ENCODE measurements at regions not wholly inside any gene's neighbourhood (a gene's known extent, or its start where the extent isn't known, plus 50 kb on each side); places are given as distances from the start of the nearest gene placed in this dataset.
"Not testable (repeated sequence)": the region's sequence is repeated elsewhere in the genome, so short reads cannot be mapped to it uniquely, and the experiment has no call there.

GRCh38 chr4:162782778-162783525, 383.7 kb downstream of the NAF1 start:
- no peak for ATAC-seq
- intact Hi-C loops (cut with micrococcal nuclease): no loop called here
- DNase-seq: no peak

DNA sequence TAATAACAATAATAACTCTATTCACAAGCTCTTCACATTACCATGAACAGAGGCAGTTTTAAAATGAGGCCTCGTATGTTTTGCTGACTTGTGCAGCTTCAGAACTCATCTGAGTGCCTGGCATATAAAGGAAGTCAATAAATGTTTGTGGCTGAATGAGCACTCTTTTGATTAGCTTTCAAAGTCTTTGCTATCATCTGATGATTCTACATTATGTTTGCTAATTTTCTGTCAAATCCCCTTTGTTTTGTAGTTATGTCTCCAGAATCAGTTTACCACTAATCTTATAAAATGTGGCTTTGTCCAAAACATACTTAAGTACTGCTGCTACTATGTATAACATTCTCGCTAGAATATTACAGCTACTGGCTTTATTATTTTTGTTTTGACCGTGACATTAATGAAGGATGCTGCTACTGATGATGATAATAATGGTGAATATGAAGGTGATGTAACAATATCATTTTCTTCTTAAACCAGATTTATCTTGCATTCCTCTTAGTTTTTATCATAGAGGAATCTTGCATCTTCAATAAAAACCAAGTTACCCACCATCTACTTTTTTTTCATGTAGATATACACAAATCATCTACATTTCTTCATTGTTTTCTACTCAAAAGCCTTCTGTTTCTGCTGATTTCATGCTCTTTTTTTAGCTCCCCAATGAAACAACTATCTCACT, 384.5 kb downstream of the NAF1 start:
- no peak for ATAC-seq
- DNase-seq: no peak
- intact Hi-C loops (cut with micrococcal nuclease): no loop called here

DNA sequence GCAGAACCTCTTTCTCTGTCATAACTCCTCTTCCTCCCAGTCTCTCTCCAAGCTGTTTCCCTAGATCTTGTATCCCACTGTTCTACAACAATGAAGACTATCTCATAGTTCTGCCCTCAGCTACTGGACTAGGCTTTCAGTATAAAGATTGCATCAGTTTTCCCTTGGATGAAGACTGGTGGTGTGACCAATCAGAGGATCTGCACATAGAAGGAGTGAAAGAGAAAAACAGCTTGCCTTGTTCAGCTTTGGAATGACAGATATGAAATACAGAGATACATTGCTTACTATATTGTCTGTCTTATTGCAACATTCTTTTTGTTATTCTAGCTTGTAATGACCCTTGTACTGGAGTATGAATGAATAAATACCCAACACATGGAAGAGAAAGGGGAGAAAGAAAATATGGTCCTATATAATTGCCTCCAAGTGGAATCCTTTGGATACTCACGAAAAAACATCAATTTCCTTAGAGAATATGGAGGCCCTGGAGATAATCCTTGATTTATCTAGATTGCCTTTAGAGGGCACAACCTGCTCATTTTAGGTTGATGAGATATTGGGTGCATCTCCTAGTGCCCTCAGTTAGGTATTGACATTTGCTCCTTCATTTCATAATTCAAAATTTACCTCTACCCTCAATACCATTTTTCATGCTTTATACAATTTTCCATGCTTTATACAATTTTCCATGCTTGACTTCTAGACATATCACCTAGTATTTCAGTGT, 395.8 kb downstream of the NAF1 start:
- intact Hi-C loops (cut with micrococcal nuclease): no loop called here
- ATAC-seq (no peak), DNase-seq (no peak)

GRCh38 chr4:162767083-162767482, 399.6 kb downstream of the NAF1 start:
- DNase-seq (no peak), ATAC-seq (no peak)
- intact Hi-C loops (cut with micrococcal nuclease): no loop called here

DNA sequence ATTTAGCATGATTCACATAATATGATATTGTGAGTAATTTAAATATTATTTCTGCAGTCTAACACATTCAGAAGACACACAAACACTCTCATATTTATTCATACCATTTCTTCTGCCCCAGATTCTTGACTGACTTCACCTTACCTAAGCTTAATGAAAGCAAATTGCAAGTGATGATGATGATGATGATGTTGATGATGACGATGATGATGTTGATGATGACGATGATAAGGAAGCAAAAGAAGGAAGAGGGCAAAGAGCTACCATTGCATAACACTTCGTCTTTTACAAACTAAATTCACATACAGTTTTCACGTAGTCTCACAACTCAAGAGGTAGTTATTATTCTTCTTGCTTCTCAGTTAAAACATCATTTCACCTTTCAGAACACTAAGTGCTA, 404.7 kb downstream of the NAF1 start:
- ATAC-seq: no peak
- DNase-seq: no peak
- intact Hi-C loops (cut with micrococcal nuclease): no loop called here

DNA sequence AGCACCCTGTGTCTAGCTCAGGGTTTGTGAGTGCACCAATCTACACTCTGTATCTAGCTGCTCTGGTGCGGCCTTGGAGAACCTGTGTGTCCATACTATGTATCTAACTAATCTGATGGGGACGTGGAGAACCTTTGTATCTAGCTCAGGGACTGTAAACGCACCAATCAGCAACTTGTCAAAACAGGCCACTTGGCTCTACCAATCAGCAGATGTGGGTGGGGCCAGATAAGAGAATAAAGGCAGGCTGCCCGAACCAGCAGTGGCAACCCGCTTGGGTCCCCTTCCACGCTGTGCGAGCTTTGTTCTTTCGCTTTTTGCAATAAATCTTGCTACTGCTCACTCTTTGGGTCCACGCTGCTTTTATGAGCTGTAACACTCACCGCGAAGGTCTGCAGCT, 426.5 kb downstream of the NAF1 start:
- DNase-seq; intact Hi-C loops (cut with micrococcal nuclease); ATAC-seq: not testable (repeated sequence)

DNA sequence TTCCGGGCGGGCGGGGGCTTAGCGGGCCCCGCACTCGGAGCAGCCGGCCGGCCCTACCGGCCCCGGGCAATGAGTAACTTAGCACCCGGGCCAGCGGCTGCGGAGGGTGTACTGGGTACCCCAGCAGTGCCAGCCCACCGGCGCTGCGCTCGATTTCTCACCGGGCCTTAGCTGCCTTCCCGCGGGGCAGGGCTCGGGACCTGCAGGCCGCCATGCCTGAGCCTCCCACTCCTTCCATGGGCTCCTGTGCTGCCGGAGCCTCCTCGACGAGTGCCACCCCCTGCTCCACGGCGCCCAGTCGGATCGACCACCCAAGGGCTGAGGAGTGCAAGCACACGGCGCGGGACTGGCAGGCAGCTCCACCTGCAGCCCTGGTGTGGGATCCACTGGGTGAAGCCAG, 427.1 kb downstream of the NAF1 start:
- ATAC-seq; DNase-seq; intact Hi-C loops (cut with micrococcal nuclease): not testable (repeated sequence)

- DNase-seq: no peak
- ATAC-seq: no peak
These were observed 433.8 kb downstream of the NAF1 start for GRCh38 chr4:162732876-162733275.

GRCh38 chr4:162727766-162728165, 438.9 kb downstream of the NAF1 start:
- ATAC-seq: no peak
- intact Hi-C loops (cut with micrococcal nuclease): no loop called here
- DNase-seq: no peak

More at GRCh38 chr4:162732876-162733275, 433.8 kb downstream of the NAF1 start:
- intact Hi-C loops (cut with micrococcal nuclease): no loop called here

GRCh38 chr4:162727232-162727631, 439.5 kb downstream of the NAF1 start:
- intact Hi-C loops (cut with micrococcal nuclease): no loop called here
- no peak for ATAC-seq
- no peak for DNase-seq

DNA sequence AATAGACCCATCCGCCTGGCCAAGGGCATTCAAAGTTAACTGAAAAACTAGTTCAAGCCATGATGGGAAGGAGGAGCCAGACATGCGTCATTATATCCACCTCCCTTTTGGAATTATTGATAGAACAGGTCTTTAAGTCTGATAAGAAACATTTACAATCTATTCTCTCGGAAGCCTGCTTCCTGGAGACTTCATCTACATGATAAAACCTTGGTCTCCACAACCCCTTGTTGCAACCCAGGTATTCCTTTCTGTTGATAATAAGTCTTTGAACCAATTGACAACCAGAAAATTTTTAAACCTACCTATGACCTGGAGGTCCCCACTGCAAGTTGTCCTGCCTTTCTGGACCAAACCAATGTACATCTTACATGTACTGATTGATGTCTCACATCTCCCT, 451.3 kb downstream of the NAF1 start:
- ATAC-seq: no peak
- intact Hi-C loops (cut with micrococcal nuclease): no loop called here

DNA sequence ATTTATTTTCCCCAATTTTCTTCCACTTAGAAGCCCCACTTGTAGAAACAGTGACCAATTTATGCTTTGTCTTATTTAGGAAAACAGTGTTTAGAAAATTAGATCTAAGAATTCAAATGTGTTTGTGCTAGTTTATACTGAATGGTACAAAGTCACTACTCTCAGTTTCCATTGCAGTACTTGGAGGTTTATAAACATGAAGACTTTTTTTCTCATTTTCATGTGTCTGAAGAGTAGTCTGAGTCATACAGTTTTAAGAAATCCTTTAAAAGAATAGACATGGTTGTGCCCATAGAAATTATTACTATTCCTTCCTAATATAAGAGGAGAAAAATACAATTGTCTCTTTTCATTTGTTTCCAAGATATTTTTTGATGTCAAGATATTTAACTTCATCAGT, 458.7 kb downstream of the NAF1 start:
- intact Hi-C loops (cut with micrococcal nuclease): no loop called here
- DNase-seq: no peak
- ATAC-seq: no peak

More for the DNA sequence above, 451.3 kb downstream of the NAF1 start:
- no peak for DNase-seq

DNA sequence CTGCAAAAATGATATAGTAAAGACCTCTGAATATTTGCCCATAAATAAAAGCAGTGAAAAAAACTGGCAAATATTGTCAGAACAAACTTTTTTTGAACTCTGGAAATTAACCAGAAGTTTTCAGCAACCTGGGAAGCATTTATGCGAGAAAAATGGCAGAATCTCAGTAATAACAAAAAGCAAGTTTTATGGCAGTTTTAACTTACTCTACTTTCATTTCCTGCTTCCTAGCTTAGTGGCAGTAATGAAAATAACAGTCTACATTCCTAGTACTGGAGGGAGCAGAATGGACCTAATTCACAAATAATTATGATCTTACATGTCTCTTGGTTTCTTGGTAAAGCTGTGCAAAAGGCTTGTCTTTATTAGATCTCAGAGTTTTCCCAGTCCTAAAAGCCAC, 460.1 kb downstream of the NAF1 start:
- peak; percentile 46 for ATAC-seq
- DNase-seq: no peak
- intact Hi-C loops (cut with micrococcal nuclease): no loop called here

- DNase-seq (no peak), ATAC-seq (peak; percentile 94)
- intact Hi-C loops (cut with micrococcal nuclease): no loop called here
These were observed 460.6 kb downstream of the NAF1 start for GRCh38 chr4:162706051-162706450.

DNA sequence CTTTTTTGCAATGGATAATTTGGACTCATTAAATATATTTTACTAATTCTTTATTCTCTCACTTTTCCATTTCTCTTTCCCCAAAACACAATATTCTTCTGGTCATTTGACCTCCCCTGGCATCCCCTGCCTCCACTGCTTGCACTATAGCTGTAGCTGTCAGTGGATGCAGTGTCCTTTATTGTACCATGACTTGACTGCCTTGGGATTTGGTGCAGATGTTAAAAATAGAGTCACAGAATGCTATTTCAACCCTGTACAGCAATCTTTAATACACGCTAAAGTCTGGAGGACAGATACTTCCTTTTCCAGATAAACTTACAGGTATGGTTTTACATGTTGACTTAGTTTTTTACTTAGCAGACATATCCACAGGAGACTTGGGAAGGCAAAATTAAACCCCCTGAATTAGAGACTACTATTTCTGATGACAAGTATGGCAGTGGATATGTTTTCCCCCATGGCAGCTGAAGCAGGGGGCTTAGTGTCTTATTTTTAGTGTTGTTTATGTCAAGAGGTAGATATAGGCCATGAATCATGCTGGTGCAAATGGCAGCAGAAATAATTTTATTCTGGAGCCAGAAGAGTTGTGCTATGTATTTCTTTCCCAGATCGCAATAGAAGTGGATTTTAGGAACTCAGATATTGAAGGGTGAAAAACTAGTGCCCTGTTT, 461.4 kb downstream of the NAF1 start:
- intact Hi-C loops (cut with micrococcal nuclease): no loop called here
- peak; percentile 96 for ATAC-seq
- no peak for DNase-seq

GRCh38 chr4:162700815-162701361, 465.8 kb downstream of the NAF1 start:
- ATAC-seq: no peak
- intact Hi-C loops (cut with micrococcal nuclease): no loop called here
- DNase-seq: no peak

- intact Hi-C loops (cut with micrococcal nuclease): no loop called here
- ATAC-seq (no peak), DNase-seq (no peak)
These were observed 466.3 kb downstream of the NAF1 start for GRCh38 chr4:162700358-162700757.

- intact Hi-C loops (cut with micrococcal nuclease): no loop called here
- ATAC-seq: no peak
- no peak for DNase-seq
These were observed 467.1 kb downstream of the NAF1 start for GRCh38 chr4:162699629-162700028.

GRCh38 chr4:162685410-162685809, 481.3 kb downstream of the NAF1 start:
- intact Hi-C loops (cut with micrococcal nuclease): no loop called here
- ATAC-seq (no peak), DNase-seq (no peak)

Measured in left ventricle myocardium superior (tissue), 1 donor.